Gastrocnemius medialis (tissue), 4 donors: ENCODE measurements at regions not wholly inside any gene's neighbourhood (a gene's known extent, or its start where the extent isn't known, plus 50 kb on each side); places are given as distances from the start of the nearest gene placed in this dataset.

ENCODE experiments used
- CTCF ChIP-seq, 5 experiments: fragments of 450-650 bp in 3 of 5; fragments of 200-600 bp in 2 of 5; sonication (generic) in 2 of 5; IDR thresholded peaks in 4 of 5; conservative IDR thresholded peaks in 1 of 5; 1 replicate in 4 of 5; 2 replicates in 1 of 5; pipeline ENCODE4 v1.5.1; 2016 to 2019; ENCODE audit warnings: antibody characterized with exemption in 5 of 5, mild to moderate bottlenecking in 3 of 5, moderate library complexity in 3 of 5
- POLR2A ChIP-seq, 2 donors: fragments of 450-650 bp; IDR thresholded peaks; one replicate each; pipeline ENCODE4 v1.6.1; 2017; ENCODE audit warnings: antibody characterized with exemption in 2 of 2, mild to moderate bottlenecking in 2 of 2, moderate library complexity in 2 of 2

DNA sequence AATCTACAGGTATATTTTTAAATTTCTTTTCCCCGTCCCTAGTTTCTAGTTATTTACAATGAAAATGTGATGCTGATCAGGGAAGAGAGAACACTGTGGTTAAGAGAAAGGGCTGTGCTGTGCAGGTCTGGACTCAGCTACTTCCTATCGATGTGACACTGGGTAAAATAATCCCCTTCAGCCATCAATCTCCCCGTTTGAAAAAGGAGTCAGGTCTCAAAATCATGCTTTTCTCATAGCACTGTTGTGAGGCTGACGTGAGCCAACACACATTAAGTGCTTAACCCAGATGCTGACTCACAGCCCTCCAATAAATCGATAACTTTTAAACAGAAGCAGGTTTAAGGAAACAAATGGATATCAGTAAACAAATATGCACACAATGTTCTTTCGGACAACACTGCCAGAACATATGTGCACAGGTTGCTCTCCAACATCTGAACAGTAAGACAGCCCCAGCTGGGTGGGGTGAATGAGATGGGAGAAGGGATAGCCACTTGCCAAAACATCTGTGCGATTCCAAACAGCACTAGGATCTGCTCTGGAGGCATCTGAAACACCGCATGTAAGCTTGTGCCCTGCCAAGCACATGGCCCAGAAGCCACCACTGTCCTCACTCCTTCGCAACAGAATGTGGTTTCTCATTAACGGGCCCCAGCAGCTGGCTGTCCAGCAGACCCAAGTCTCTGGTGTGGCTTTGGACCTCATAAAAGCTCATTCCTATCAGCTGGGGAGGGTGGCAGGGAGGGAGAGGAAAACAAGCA is 143.2 kb upstream of the PRICKLE2 start:
- TF ChIP-seq POLR2A (IDR thresholded peaks at IDR 0.05): no peak
- TF ChIP-seq CTCF (IDR thresholded peaks at IDR 0.05 in 4 of 5, conservative IDR thresholded peaks at IDR 0.05 in 1 of 5): no peak
